Caki2 (cell line): ENCODE measurements at regions not wholly inside any gene's neighbourhood (a gene's known extent, or its start where the extent isn't known, plus 50 kb on each side); places are given as distances from the start of the nearest gene placed in this dataset.

ENCODE experiments used
- DNase-seq: peaks from one replicate; pipeline ENCODE4 v3.0.0-alpha.2; 2015; ENCODE audit warnings: low read depth
- in situ Hi-C: cut with HindIII; loops from 2 replicates; pipeline ENCODE4 v1.10.0; 2016; ENCODE audit warnings: low sequenced_read_pairs, low pct_unique_long_range_greater_than_20kb, mixed read lengths

DNA sequence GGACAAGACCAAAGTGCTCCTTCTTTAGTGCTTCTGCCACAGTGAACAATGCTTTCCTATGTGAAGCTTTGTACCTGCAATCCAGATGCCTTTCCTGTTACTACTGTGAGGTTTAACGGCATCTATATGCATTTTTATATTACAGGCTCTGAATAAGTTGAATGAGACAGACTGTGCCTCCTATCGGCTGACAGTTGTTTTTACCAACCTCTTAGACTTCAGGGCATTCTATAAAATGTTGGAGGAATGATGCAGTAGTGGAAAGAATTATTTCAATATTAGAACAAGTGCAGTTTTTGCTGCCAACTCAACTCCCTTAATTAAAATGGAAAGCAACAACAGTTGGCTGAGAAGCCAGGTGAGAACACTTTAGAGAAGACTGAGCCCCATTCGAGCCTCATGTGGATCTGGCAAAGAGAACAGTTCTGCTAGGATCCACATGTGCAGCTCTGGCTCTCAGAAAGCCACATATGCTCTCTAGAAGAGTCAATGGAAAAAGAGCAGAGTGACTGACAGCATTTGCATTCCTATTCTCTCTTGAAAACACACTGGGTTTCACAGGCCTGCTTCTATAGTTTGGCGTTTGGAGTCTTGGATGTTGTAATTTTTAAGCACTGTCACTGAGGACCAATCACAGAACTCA, 147.5 kb downstream of the LURAP1L start:
- no peak for DNase-seq
- in situ Hi-C loops, result no loop called here

DNA sequence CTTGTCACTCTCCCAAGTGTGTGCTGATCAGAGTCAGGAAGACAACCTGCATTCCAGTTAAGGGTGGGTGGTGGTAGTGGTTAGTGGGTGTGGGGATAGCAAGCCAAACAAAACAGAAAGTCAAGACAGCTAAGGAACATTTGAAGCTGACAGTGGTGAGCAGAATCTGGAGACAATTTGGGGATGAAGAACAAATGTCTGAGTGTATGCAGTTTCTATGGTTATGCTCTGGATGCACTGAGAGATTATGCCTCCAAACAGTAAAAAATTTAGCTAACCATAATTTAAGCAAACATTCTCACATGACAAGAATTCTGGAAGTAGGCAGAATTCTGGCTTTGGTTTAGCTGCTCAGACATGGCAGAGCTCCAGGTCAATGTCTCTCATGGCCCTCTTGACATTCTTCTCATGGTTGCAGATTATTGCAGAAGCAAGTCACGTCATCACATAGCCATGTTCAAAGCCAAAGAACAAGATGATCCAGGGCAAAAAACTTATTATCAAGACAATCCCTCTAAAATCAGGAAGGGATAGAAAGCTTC, 148.7 kb downstream of the LURAP1L start:
- in situ Hi-C loops, result no loop called here
- no peak for DNase-seq

DNA sequence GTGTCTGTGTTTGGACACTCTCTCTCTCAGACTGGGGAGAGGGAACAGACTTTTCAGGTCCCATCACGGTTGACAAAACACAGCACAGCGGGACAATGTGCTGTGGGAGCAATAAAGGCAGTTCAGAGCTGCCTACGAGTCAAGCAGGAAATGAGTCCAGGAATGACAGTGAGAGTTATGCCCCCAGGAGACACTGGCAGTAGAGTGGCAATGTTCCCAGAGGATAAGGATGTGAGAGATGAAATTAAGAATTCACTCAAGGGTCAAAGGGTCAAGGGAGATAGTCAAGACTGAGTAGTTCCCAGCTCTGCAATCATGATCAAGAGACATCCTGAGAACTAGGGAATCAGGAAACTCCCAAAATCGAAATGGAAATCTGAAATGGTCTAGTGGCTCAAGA, 156.1 kb downstream of the LURAP1L start:
- in situ Hi-C loops, result no loop called here
- DNase-seq, result peak; percentile 35

DNA sequence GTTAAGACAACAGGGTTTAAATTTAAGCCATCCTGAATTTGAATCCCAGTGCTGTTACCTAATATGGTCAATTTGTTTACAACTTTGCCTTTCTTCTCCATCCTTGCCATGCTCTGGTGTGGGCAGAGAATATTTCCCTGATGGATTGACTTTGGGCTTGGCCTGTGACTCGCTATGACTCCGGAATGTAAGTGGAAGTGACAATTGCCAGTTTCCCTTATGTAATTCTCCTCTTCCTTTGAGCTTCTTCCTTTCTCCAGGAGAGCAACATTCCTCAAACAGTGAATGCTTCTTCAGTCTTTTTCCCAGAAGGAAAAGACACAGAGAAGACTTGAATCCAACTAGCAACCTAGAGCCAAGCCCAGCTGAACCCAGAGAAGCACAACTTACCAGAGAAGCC, 159.1 kb downstream of the LURAP1L start:
- in situ Hi-C loops, result no loop called here
- DNase-seq, result peak; percentile 12

DNA sequence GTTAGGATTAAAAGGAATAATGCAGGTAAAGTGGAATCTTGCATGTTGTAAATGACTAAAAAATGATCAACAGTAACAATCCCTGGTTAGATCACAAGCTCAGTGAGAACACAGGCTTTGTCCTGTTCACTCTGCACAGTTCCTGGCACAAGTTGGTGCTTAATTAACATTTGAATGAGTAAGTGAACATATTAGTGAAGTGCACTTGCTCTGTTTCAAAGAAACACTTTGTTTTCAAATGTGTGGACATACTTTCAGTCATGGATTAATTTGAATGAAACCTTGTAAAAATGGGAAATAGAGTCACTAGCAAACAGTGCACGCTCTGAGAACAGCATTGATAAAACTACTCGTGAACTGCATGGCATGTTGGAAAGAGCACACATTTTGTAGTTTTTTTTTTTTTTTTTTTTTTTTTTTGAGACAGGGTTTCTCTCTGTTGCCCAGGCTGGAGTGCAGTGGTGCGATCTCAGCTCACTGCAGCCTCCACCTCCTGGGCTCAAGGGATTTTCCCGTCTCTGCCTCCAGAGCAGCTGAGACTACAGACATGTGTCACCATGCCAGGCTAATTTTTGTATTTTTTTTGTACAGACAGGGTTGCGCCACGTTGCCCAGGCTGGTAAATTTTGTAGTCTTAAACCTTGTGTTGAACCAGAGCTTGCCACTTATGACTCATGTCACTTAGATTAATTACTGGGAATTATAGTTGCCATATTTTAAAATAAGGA, 159.9 kb downstream of the LURAP1L start:
- in situ Hi-C loops, result no loop called here
- peak; percentile 14 for DNase-seq

DNA sequence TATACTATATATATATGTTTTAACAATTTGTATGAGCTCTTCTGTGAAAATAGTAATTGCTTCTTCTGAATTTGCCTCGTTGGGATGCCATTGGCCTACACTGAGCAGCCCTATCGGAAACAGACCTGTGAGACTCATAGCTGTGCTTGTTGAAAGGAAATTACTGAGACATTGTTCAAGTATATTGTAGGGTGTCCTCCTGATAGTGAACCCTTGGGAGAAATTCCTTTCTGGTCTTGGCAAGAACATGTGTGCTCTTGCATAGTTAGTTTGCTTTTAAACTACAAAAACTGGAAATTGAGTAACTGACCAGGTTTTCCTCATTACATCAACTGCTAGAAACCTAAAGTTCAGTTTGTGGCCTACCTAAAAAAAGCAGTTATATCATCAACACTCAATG, 160.9 kb downstream of the LURAP1L start:
- in situ Hi-C loops, result no loop called here
- no peak for DNase-seq

DNA sequence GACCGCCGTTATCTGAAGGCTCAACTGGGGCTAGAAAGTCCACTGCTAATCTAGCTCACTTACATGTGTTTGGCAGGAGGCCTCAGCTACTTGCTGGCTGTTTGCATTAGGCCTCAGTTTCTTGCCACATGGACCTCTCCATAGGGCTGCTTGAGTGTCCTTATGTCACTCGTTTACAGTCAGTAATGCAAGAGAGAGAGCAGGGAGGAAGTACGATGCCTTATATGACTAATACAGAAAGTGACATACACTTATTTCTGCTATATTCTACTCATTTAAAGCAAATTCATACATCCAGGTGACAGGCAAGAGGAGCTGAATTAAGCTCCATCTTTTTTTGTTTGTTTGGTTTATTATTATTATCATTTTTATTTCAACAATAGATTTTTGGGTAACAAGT, 179.6 kb downstream of the LURAP1L start:
- in situ Hi-C loops, result no loop called here
- no peak for DNase-seq

DNA sequence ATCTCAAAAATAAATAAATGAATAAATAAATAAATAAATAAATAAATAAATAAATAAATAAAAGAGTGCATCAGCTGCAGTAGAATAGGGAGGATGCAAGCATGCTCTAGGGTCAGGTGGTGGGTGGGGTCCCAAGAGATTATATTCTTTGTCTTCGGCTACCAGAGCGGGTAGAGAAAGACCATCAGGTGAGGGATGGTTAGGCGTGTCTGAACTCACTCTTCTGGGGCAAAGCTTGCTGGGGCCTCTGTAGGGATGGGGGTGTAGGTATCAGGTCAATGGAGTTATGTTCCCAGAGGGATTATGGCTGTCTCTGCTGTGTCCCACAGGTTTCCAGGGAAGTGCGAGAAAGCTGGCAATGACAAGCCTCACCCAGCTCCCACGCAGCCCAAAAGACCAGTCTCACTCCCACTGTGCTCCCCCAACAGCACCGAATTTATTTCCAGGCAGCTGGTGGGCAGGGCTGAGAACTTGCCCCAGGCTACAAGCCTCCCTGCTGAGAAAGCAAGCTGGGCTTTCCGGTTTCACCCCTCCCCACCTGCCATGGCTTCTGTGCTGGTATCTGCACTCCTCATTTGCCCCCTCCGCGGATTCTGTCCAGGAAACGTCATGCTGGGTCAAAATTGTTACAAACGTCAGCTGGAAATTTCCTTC, 180.8 kb downstream of the LURAP1L start:
- DNase-seq, result no peak
- in situ Hi-C loops, result no loop called here

DNA sequence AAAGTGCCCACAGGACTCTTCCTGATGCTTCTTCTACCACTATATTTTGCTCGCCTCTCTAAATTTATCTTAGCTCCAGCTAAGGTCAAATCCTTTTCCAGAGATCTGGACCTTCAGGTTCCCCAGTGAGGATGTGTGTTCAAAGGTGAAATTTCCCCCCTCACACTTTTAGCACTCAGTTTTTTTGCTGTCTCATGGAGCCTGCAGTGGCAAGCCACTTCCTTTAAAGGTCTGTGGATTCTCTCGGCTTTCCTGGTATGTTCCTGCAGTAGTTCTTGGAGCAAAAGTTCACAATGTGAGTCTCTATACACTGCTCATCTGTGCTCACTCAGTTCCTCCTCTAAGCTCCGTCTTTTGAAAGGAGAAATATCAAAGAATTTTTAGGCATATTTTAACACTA, 181.4 kb downstream of the LURAP1L start:
- DNase-seq, result no peak
- in situ Hi-C loops, result no loop called here

DNA sequence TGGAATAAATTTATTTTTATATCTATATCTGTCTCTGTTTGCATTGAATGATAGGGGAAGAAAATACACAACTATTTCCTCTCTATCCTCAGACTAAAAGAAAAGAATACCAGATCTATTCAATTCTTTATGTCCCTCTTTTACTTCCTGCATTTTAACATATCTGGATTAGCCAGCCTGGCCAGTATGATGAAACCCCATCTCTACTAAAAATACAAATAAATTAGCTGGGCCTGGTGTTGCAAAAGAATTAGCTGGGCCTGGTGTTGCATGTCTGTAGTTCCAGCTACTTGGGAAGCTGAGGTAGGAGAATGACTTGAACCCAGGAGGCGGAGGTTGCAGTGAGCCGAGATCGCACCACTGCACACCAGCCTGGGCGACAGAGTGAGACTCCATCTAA, 182.0 kb downstream of the LURAP1L start:
- DNase-seq, result no peak
- in situ Hi-C loops, result no loop called here

DNA sequence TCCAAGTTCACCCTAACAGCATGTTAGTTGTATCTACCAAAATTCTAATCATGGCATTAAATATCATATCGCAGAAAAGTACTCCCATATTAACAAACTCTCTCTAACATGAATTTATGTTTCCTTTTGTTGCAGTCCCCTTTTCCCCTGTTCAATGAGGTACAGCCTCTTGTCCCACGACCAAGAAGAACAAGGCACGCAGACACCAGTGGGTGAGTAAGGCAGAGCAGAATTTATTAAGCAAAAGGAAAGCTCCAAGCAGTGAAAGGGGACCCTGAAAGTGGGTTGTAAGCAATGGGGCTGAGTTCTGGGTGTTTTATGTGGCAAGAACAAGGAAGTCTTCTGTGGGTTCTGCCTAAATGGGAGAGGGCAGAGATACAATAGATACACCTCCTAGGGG, 183.5 kb downstream of the LURAP1L start:
- DNase-seq, result no peak
- in situ Hi-C loops, result no loop called here

DNA sequence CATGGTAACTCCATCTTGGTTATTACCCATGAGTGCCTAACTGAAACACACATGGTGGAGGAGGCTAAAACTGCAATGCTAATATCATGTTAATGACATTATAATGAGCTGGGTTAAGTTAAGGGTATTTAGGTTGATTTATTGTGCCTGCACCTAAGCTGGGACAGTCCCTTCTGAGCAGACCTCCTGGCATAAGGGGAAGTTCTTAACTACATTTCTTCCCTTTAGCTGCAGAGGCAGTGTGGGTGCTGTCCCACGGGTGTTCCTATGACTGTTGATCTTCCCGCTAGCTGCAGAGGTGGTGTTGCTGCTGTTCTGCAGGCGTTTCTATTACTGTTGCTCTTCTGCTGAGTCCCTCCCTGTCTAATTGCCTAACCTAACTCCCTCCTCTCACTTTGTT, 183.9 kb downstream of the LURAP1L start:
- no peak for DNase-seq
- in situ Hi-C loops, result no loop called here

DNA sequence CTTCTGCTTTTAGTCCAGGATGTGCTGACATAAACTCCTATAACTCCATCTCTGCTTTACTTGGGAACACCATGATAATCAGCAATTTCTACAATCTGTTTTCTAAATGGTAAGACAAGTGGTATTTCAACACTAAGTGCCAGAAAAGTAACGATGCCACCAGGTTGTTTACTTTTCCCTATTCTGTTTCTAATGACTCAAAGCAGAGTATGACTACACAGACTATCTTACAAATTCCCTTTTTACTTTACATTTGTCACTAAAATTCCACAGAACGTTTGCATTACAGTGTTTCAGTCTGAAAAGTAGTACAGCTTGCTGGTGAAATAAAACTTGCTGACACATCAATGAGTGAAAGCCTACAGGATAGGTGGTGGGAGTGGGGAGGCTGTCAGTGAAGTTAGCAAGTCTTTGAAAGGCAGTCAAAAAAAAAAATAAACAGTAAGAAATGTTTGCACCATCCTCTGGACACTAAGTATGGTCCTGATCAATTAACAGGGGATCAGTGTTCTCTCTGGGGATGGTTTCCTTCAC, 186.5 kb downstream of the LURAP1L start:
- no peak for DNase-seq
- in situ Hi-C loops, result no loop called here

DNA sequence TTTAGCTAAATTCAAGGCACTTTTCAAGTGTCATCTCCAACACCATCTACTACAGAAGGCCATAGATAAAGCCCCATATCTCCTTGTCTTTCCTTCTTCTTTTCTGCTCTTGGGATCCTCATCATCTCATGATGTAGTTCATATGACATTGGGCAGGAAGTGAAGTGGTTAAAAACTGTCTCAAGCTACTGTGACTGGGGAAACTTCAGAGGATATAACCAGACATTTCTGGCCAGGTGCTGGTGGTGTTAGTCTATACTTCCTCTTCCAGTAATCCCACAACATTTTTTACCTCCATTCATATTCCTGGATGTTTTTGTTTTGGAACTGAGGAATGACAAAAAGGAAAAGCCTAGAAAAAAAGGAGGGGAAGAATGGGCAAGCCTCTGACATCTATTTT, 188.7 kb downstream of the LURAP1L start:
- in situ Hi-C loops, result no loop called here
- no peak for DNase-seq

DNA sequence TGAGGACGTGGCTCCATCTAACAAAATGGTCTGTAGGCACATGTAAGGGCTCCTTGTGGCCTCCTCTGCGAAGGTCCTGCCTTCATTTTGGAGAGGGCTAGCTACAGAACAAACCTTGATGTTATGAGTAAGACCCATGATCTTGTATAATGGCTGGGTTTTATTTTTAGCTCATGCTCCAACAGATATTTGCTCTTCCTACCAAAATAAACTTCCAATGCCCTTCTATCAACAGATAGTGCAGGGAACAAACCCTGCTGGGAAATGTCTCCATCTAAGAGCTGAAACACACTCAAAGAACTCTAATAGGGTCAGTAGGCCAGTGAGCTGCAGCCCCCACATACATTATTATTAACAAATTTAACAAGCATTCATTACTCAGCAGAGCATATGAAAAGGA, 189.5 kb downstream of the LURAP1L start:
- DNase-seq, result no peak
- in situ Hi-C loops, result no loop called here

DNA sequence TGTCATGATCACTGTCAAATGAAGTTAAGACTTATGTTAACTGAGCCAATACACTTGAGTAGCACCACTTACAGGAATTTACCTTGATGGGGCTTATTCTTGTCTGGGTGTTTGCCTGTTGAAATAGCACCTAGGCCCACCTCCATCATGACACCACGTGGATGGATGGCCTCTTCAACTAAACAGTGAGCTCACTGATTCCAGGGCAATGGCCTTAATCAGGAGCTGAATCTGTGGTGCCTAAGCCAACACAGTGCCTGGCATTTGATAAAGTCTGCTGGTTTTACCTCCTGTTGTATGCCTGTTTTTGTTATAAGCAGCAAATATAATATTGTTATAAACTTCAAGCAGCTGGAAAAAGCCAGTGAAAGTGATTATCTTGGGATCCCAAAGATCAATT, 190.5 kb downstream of the LURAP1L start:
- DNase-seq, result no peak
- in situ Hi-C loops, result no loop called here

DNA sequence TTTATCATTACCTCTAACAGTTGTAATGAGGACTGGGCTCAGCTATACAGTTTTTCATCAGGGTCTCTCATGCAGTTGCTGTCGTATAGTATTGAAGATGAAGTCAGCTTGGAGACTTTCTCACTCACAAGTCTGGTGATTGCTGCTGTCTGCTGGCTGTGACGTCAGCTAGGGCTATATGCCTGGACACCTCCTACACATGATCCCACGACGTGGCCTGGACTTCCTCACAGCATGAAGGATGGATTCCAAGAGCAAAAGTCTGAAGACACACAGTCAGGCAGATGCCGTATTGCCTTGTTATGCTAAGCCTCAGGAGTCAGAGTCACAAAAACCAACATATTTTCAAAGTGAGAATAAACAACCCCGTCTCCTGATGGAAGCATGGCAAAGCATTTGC, 193.3 kb downstream of the LURAP1L start:
- in situ Hi-C loops, result no loop called here

DNA sequence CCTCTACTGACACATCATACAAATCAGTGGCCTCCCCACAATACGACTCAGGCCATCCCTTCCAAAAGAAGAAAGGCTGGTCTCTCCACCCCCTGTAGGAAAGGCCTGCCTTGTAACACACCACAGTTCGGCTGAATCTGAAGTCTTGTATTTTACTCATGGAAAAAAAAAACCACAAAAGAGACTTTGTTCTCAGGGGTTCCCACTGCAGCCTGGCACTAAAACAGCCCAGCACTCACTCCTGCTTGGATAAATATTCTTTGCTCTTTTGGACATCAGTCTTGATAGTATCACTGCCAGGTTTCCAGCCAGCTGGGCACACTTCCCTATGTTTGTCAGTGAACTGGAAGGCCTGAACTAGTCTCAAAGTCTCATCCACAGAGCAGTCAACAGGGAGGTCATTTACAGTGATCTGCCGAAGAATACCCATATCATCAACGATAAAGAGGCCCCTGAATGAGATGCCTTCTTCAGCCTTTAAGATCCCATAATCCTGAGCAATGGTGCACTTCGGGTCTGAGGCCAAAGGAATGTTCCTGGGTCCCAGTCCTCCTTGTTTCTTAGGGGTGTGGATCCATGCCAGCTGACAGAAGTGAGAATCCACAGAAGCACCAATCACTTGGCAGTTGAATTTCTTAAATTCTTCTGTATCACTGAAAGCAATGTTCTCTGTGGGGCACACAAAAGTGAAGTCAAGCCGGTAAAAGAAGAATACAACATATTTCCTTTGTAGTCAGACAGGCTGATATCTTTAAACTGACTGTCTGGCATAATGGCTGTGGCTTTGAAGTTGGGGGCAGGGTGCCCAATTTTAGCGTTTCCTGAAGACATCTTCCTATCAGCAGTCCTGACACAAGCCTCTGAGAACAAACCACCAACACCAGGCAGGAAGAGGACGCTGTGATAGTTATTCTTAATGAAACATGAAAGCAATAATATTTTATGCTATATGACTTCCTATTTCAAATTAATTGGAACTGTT, 198.1 kb downstream of the LURAP1L start:
- in situ Hi-C loops, result no loop called here
- DNase-seq, result no peak

More for the DNA sequence above, 193.3 kb downstream of the LURAP1L start:
- DNase-seq, result no peak
